Fibroblast of skin of abdomen (primary cell): ENCODE measurements at regions not wholly inside any gene's neighbourhood (a gene's known extent, or its start where the extent isn't known, plus 50 kb on each side); places are given as distances from the start of the nearest gene placed in this dataset.

Source experiments
- DNase-seq: peaks from one replicate; pipeline ENCODE4 v3.0.0-alpha.2; 2013

- no peak for DNase-seq
Measured at GRCh38 chr12:64931321-64931720, 106.9 kb downstream of the TBC1D30 start.

DNA sequence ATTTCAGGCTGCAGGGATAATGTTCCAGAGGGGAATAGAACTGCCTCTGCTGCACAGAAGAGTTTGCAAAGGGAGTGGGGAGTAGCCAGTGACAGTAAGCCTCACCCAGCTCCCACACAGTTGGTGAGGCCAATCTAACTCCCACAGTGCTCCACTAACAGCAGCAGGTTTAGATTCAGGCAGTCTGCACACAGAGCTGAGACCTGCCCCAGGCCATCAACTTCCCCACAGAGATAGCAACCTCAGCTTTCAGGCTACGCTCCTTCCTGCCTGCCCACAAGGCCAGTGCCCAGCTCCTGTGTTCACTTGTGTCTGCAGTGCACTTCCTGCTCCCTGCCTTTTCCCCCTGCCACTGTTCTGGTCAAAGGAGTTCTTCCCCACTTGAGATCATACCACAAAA, 107.5 kb downstream of the TBC1D30 start:
- no peak for DNase-seq

DNA sequence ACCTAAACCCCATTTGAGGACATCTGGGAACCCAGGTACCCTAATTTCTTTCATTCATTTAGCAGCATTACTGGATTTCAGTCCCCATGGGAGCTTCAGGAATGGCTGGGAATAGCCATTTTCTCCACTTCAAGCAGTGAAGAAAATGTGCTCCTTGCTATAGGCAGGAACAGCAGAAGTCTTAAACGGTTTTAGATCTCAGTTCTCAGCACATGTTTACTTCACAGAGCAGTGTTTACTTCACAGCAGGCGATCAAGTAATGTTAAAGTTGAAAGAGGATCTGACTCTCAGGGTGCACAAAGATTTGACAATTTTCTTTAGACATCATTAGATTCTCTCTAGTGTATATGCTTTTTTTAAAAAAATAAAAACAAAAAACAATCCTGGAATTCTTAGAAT, 109.3 kb downstream of the TBC1D30 start:
- DNase-seq: no peak

GRCh38 chr12:64937452-64937851, 113.0 kb downstream of the TBC1D30 start:
- no peak for DNase-seq

GRCh38 chr12:64938179-64938578, 113.7 kb downstream of the TBC1D30 start:
- DNase-seq: no peak

GRCh38 chr12:64943686-64944085, 119.2 kb downstream of the TBC1D30 start:
- peak; percentile 56 for DNase-seq

DNA sequence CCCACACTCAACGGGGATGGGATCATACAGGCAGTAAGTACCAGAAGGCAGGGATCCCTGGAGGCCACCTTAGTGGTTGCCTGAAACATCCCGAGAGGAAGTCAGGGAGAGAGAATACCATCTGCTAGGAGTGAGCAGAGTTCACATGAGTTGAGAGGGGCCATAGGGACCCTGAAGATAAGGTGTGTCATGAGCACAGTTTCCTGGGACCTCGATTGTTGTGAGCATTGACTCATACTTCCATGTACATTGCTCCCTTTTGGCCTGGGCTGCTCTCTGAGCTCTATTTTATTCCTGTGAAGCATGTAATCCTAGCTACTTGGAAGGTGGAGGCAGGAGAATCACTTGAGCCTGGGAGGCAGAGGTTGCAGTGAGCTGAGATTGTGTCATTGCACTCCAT, 120.5 kb downstream of the TBC1D30 start:
- DNase-seq: no peak

- no peak for DNase-seq
Measured at GRCh38 chr12:64946132-64946829, 121.8 kb downstream of the TBC1D30 start.

- no peak for DNase-seq
Measured at GRCh38 chr12:64950711-64951298, 126.4 kb downstream of the TBC1D30 start.

GRCh38 chr12:64951944-64952343, 127.5 kb downstream of the TBC1D30 start:
- DNase-seq: no peak

GRCh38 chr12:64955746-64956145, 131.3 kb downstream of the TBC1D30 start:
- no peak for DNase-seq

DNA sequence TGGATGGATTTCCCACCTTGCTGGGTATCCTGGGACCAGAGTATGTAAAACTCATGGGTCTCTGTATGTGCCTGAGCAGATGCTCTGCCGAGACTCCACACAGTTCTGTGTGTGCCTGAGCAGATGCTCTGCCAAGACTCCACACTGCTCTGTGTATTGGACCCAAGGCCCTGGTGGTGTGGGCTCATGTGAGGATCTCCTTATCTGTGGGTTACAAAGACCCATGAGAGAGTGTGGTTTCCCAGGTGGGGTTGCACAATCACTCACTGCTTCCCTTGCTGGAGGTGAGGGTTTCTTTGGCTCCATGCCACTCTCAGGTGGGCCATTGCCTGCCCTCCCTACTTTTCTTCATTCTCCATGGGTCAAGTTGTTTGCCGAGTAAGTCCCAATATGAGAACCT, 141.5 kb downstream of the TBC1D30 start:
- DNase-seq: no peak

DNA sequence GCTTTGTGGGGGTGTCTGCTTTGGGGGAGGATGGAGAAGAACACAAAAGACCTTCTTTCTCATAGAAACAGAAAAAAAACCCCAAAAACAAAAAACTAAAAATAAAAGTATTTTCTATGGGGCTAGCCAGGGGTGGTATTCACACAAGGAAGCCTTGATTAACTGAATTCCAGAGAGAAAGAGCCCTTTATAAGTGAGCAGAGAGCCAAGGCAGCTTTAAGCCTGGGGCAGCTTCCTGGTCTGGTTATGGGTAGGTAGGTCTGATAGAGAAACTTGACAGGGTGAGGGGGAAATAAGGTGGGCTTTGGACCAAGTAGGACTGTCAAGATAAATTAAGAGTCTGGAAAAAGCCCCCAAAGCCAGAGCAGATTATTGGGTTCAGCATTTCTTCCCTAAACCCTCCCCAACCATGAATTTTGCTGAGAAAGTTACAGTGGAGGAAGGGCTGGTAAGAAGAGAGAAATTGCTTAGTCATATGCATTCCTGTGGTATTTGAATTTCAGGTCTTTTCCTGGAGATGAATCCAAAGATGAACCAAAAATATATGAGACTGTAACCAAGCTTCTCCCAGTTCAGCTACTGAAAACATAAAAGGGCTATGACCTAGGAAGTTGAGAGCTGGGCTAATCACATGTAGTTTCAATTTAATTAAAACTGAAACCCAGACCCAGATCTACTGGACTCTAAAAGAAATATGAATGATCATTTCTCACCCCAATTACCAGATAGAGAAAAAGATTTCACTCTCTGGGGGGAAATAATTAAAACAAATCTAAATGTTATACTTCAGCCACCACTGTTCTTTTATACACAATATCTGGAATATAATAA, 144.8 kb downstream of the TBC1D30 start:
- DNase-seq: no peak

DNA sequence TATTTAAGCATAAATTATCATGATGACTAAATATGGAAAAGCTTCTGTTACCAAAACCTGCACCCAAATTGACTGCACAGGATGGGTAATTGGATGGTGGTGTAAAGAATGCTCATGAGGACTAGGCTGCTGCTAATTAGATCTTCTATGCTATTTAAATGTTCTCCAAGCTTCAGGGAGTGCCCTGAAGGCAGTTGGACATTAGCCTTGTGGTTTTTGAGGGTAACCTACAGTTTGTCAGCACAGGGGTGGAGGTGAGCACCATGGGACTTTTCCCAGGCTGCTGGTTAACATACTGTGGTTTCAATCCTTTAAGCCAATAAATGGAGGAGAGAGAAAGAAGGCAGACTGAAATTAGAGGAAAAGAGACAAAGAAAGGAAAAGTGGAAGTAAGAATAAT, 145.0 kb downstream of the WIF1 start:
- DNase-seq: no peak

DNA sequence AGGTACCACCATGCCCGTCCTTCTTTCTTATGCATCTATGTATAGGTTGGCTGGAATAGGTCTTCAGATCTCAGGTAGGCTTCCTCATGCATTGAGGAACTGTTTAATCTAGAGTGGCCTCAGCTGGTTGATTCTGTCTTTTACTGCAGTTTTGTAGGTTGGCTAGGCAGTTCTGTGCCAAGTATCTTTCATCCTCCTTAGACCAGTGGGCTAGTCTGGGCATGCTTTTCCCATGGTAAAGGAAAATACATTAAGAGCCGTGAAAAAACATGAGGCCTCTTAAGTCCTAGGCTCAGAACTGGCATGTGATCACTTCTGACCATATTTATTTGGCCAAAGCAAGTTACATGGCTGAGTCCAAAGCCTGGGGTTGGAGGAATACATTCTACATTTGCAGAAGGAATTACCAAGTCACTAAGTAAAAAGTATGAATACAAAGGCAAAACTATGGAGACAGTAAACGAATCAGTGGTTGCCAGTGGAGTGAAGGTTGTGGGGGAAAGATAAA, 137.3 kb downstream of the WIF1 start:
- DNase-seq: no peak

GRCh38 chr12:64991121-64991611, 129.9 kb downstream of the WIF1 start:
- no peak for DNase-seq

DNA sequence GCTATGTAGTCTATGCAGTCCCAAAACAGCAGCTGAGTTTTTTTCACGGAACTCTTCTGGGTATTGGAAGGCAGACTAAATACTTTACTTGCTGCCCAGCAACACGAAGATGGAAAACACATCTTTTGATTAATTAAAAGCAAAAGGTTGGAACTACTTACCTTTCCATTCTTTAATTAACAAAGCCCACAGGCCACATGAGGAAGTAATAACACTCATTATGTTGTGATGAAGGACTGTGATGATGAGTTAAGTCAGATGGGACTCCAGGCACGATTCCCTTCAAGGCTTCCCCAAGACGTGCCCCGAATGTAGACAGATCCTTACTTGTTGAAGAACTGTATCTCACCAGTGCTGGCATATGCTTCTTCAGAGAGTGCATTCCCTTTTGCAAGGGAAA, 129.0 kb downstream of the WIF1 start:
- no peak for DNase-seq

DNA sequence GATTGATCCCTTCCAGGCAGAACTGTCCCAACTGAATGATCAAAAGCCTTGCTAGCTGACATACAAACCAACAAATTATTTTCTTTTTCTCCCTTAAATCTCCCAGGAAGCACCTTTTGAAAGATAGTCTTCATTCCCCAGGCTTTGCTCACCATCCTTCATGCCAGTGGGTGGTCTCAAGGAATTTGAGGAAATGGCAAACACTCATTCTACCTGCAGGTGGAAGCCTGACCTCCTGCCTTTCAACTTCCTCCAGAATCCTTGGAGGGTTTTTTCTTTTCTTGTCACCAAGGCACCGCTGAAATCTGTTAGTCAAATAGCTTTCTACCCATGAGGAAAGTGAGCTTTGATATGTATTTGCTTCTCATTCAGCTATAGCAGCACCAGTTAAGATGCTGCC, 128.5 kb downstream of the WIF1 start:
- no peak for DNase-seq

GRCh38 chr12:64993461-64993860, 127.6 kb downstream of the WIF1 start:
- DNase-seq: peak; percentile 12

- DNase-seq: no peak
Measured at GRCh38 chr12:64995816-64996215, 125.3 kb downstream of the WIF1 start.

DNA sequence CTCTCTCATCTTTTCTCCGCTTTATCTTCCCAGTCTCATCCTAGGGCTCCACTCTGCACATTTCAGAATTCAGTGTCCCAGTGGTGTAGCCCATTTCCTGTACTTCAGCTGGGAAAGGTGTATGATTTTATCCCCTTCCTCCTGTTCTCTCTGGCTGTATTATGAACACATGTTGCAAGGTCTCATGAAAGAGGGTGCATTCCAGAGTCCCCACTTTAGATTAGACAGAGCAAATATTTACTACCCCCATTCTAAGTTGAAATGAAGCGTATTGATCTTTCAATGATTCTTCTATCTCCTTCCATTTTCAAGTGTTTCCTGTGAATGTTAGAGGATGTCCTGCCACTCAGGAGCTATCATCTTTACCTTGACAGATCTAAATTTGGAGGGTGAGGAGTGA, 123.2 kb downstream of the WIF1 start:
- no peak for DNase-seq

GRCh38 chr12:64998371-64999147, 122.5 kb downstream of the WIF1 start:
- DNase-seq: peak; percentile 21

DNA sequence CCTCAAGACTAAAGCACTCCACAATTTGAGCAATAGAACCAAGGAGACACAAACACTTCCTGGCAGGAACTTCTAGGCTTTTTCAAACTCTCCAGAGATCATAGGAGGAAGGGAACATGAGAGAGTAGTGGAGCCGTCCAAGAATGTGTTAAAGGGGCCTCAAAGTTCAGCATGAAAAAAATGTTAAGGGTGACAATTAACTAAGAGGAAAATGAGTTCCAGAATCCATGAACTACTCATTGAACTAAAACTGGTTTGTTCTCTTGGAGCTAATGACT, 122.0 kb downstream of the WIF1 start:
- DNase-seq: no peak
